GM18499 (cell line): ENCODE measurements at regions not wholly inside any gene's neighbourhood (a gene's known extent, or its start where the extent isn't known, plus 50 kb on each side); places are given as distances from the start of the nearest gene placed in this dataset.
"Not testable (repeated sequence)": the region's sequence is repeated elsewhere in the genome, so short reads cannot be mapped to it uniquely, and the experiment has no call there.

Source experiments
- ATAC-seq: cut with Tn5 transposase; IDR thresholded peaks from one replicate; pipeline ENCODE4 v1.9.1; 2021; ENCODE audit warnings: moderate number of reproducible peaks; ENCODE audit not compliant: insufficient read depth, unreplicated experiment

- ATAC-seq = no peak
Measured at GRCh38 chr12:92987362-92987761, 58.3 kb upstream of the EEA1 start.

- peak; percentile 79 for ATAC-seq
Measured at GRCh38 chr12:92987846-92988621, 58.9 kb upstream of the EEA1 start.

- no peak for ATAC-seq
Measured at GRCh38 chr12:92988622-92989130, 59.6 kb upstream of the EEA1 start.

GRCh38 chr12:92989715-92990484, 60.8 kb upstream of the EEA1 start:
- no peak for ATAC-seq

GRCh38 chr12:92991134-92991533, 62.0 kb upstream of the EEA1 start:
- ATAC-seq = no peak

- no peak for ATAC-seq
Measured at GRCh38 chr12:92992041-92992440, 62.9 kb upstream of the EEA1 start.

- no peak for ATAC-seq
Measured at GRCh38 chr12:92993259-92993658, 64.2 kb upstream of the EEA1 start.

- ATAC-seq = peak; percentile 55
Measured at GRCh38 chr12:92995258-92995903, 66.3 kb upstream of the EEA1 start.

- no peak for ATAC-seq
Measured at GRCh38 chr12:93000026-93000425, 70.9 kb upstream of the EEA1 start.

- no peak for ATAC-seq
Measured at GRCh38 chr12:93001407-93001806, 72.3 kb upstream of the EEA1 start.

GRCh38 chr12:93002293-93003054, 73.4 kb upstream of the EEA1 start:
- no peak for ATAC-seq

GRCh38 chr12:93003531-93004239, 74.6 kb upstream of the EEA1 start:
- ATAC-seq = no peak

- no peak for ATAC-seq
Measured at GRCh38 chr12:93005928-93006392, 76.9 kb upstream of the EEA1 start.

- ATAC-seq = no peak
Measured at GRCh38 chr12:93006471-93007208, 77.5 kb upstream of the EEA1 start.

- no peak for ATAC-seq
Measured at GRCh38 chr12:93007544-93007943, 78.4 kb upstream of the EEA1 start.

GRCh38 chr12:93008044-93008778, 79.1 kb upstream of the EEA1 start:
- no peak for ATAC-seq

- ATAC-seq = not testable (repeated sequence)
Measured at GRCh38 chr12:93008880-93009279, 79.8 kb upstream of the EEA1 start.

- no peak for ATAC-seq
Measured at GRCh38 chr12:93009533-93009932, 80.4 kb upstream of the EEA1 start.
